ENCODE measurements at regions not wholly inside any gene's neighbourhood (a gene's known extent, or its start where the extent isn't known, plus 50 kb on each side); places are given as distances from the start of the nearest gene placed in this dataset.

GRCh38 chr6:43992126-43992663 is 135.1 kb downstream of the MRPL14 start:
- Histone ChIP-seq H3K9me1 (ENCODE audit: control insufficient read depth, insufficient read depth, low read length) (no peaks in the 10 kb centered on the region), H3K4me3 (no peak overlapping the region), H3K9me3 (replicated peaks; ENCODE audit: control insufficient read depth, insufficient read depth, low read depth, low read length) (no peaks in the 10 kb centered on the region), H3K27me3 (ENCODE audit: control insufficient read depth in 2 of 2, insufficient read depth in 2 of 2, low read length in 2 of 2) (no peaks in the 10 kb centered on the region), H3K27ac (ENCODE audit: extremely low read depth, low read depth, low read length) (no peak overlapping the region; the same call in 2 of the 3 replicates), H2AFZ (ENCODE audit: low read depth, low read length) (0 out of 2 replicates have a peak overlapping the region, but pooled peaks have one; percentile 7), H3K36me3 (ENCODE audit: control insufficient read depth, insufficient read depth, low read length) (no peaks in the 10 kb centered on the region), H4K20me1 (replicated peaks; ENCODE audit: control insufficient read depth, insufficient read depth, low read length) (no peaks in the 10 kb centered on the region), H3K9ac (ENCODE audit: insufficient read depth in 1 of 2, low read depth in 2 of 2, low read length in 2 of 2) (no peak overlapping the region), H3K4me1 (replicated peaks in 1 of 2; ENCODE audit: control insufficient read depth in 2 of 2, insufficient read depth in 2 of 2, low read length in 2 of 2) (peaks cover 34 to 42% of the 10 kb centered on the region in 2 experiments), H3K79me2 (ENCODE audit: control insufficient read depth, insufficient read depth, low read length) (no peaks in the 10 kb centered on the region), H3K4me2 (ENCODE audit: insufficient read depth, low read length) (no peak overlapping the region)
- DNase-seq (ENCODE audit: extremely low read depth in 1 of 4, low spot score in 3 of 4): no peak
- in situ Hi-C loops (cut with MboI) (no loop called here), intact Hi-C loops (cut with micrococcal nuclease) (no loop called here)
- BruUV-seq (replicated peaks): no TSS peak
- CTCF ChIA-PET (ENCODE audit: low intra/inter-chr PET ratio): no interaction called here
- WGBS (ENCODE audit: insufficient coverage, low coverage, missing lambda C conversion rate): 64% methylated on average over 4 of the region's 4 CpGs
- ATAC-seq: no peak
- no peak for FAIRE-seq
- POLR2A ChIA-PET: interaction anchor here (0.6 to 1.7 kb wide), 6 partner anchors 10 to 379 kb away, joined by 3 to 6 read pairs (median 4); no protein-coding TSS in a partner anchor
- TF ChIP-seq ZFPM2 (CRISPR knock-in tag; IDR thresholded peaks at IDR 0.05) (no peak), NR2F6 (CRISPR knock-in tag; IDR thresholded peaks at IDR 0.05) (no peak), USF2 (CRISPR knock-in tag; IDR thresholded peaks at IDR 0.05) (peak; percentile 43), BDP1 (IDR thresholded peaks at IDR 0.05; ENCODE audit: insufficient read depth, insufficient read length) (no peak), RBM39 (optimal IDR thresholded peaks at IDR 0.05; ENCODE audit: low read depth, low read length) (no peak), SMAD3 (CRISPR knock-in tag; conservative IDR thresholded peaks at IDR 0.05) (no peak), ZKSCAN1 (IDR thresholded peaks at IDR 0.05; ENCODE audit: low read depth, low read length) (peak; percentile 65; the same call in 1 of the 2 replicates), HDAC1 (IDR thresholded peaks at IDR 0.05) (peak in 1 of 2 experiments; percentile 26; a peak in 1 of 4 replicates), RNF219 (CRISPR knock-in tag; IDR thresholded peaks at IDR 0.05) (no peak), ARID4B (CRISPR knock-in tag; IDR thresholded peaks at IDR 0.05) (no peak), EHMT2 (IDR thresholded peaks at IDR 0.05) (peak; percentile 27; the same call in 1 of the 2 replicates), SMAD1 (IDR thresholded peaks at IDR 0.05; ENCODE audit: low read depth, low read length, partially characterized antibody) (no peak)

All from K562 (cell line).